Endodermal cell (in vitro differentiated cells): ENCODE measurements at regions not wholly inside any gene's neighbourhood (a gene's known extent, or its start where the extent isn't known, plus 50 kb on each side); places are given as distances from the start of the nearest gene placed in this dataset.

Experiments used
- DNase-seq: peaks from one replicate; pipeline ENCODE4 v3.0.0-alpha.2; 2017
- H3K27ac ChIP-seq: 2 replicates; pipeline ENCODE4 v1.5.1; 2013; ENCODE audit warnings: mild to moderate bottlenecking, low read depth, low read length, moderate library complexity
- H3K27me3 ChIP-seq: 2 replicates; pipeline ENCODE4 v1.6.1; 2013; ENCODE audit warnings: mild to moderate bottlenecking, low read length, moderate library complexity; ENCODE audit not compliant: insufficient read depth, control insufficient read depth, poor library complexity, severe bottlenecking
- H3K36me3 ChIP-seq: 2 replicates; pipeline ENCODE4 v1.7.0; 2013; ENCODE audit warnings: mild to moderate bottlenecking, low read length, moderate library complexity; ENCODE audit not compliant: control insufficient read depth, insufficient read depth
- H3K4me1 ChIP-seq: one replicate; pipeline ENCODE4 v1.7.0; 2013; ENCODE audit warnings: low read length; ENCODE audit not compliant: control insufficient read depth, insufficient read depth
- H3K4me3 ChIP-seq: 2 replicates; pipeline ENCODE4 v1.5.1; 2013; ENCODE audit warnings: mild to moderate bottlenecking, low read length, moderate library complexity
- H3K9ac ChIP-seq: 2 replicates; pipeline ENCODE4 v1.6.1; 2013; ENCODE audit warnings: mild to moderate bottlenecking, low read length, moderate library complexity; ENCODE audit not compliant: poor library complexity, severe bottlenecking; ENCODE audit errors: extremely low read depth
- H3K9me3 ChIP-seq: 2 replicates; pipeline ENCODE4 v1.6.1; 2013; ENCODE audit warnings: mild to moderate bottlenecking, low read length, moderate library complexity; ENCODE audit not compliant: control insufficient read depth
- H3K27ac Mint-ChIP-seq: 2 replicates; pipeline ENCODE4 v1.8.0; 2020; ENCODE audit warnings: mixed read lengths
- H3K27me3 Mint-ChIP-seq: 2 replicates; pipeline ENCODE4 v1.8.0; 2021; ENCODE audit warnings: mild to moderate bottlenecking, mixed read lengths; ENCODE audit not compliant: insufficient read depth
- H3K36me3 Mint-ChIP-seq: 2 replicates; pipeline ENCODE4 v1.8.0; 2020; ENCODE audit warnings: low read depth, mixed read lengths
- H3K4me1 Mint-ChIP-seq: 2 replicates; pipeline ENCODE4 v1.8.0; 2020; ENCODE audit warnings: mixed read lengths
- H3K4me3 Mint-ChIP-seq: 2 replicates; pipeline ENCODE4 v1.8.0; 2020; ENCODE audit warnings: mild to moderate bottlenecking, moderate library complexity, mixed read lengths
- H3K9me3 Mint-ChIP-seq: 2 replicates; pipeline ENCODE4 v1.8.0; 2020; ENCODE audit warnings: mild to moderate bottlenecking, mixed read lengths
- CTCF ChIP-seq: fragments of 200-600 bp; sonication (generic); conservative IDR thresholded peaks from 2 replicates; pipeline ENCODE4 v1.5.0; 2021; ENCODE audit warnings: antibody characterized with exemption, mild to moderate bottlenecking
- WGBS, 2 experiments: methylation state at CpG; one replicate each; pipeline versions ENCODE4 v1.1.5 to v1.1.7; 2013; ENCODE audit warnings: missing lambda C conversion rate in 2 of 2, mixed read lengths in 1 of 2; ENCODE audit not compliant: insufficient coverage in 1 of 2, insufficient read length in 1 of 2; 5-methylcytosine and 5-hydroxymethylcytosine counted together

- Histone ChIP-seq H3K4me1 (no peaks in the 10 kb centered on the region), H3K9me3 (no peaks in the 10 kb centered on the region), H3K27me3 (no peaks in the 10 kb centered on the region), H3K27ac (no peak overlapping the region), H3K4me3 (no peak overlapping the region), H3K36me3 (no peaks in the 10 kb centered on the region), H3K9ac (no peak overlapping the region)
- TF ChIP-seq CTCF, result peak; percentile 50
- Mint-ChIP-seq H3K4me3 (no peak overlapping the region), H3K9me3 (no peaks in the 10 kb centered on the region), H3K36me3 (no peaks in the 10 kb centered on the region), H3K4me1 (peaks cover 24% of the 10 kb centered on the region), H3K27me3 (peaks cover 19% of the 10 kb centered on the region), H3K27ac (no peak overlapping the region)
- no peak for DNase-seq
- 90% methylated on average over 3 of the region's 3 CpGs; no CpG with 5 or more reads in 1 of the 2 experiments for WGBS, 2 experiments
Observed at GRCh38 chr7:35508623-35509400, 186.1 kb downstream of the HERPUD2 start.

- peak; percentile 50 for DNase-seq
- no peaks in the 10 kb centered on the region for H3K27me3 ChIP-seq
- no peak overlapping the region for H3K9ac ChIP-seq
- peak overlapping the region; percentile 16 for H3K27ac ChIP-seq
- WGBS, 2 experiments, result 68 to 71% methylated on average over 4 to 7 of the region's 7 CpGs
- no peak overlapping the region for H3K4me3 ChIP-seq
- H3K4me1 ChIP-seq, result no peaks in the 10 kb centered on the region
- no peaks in the 10 kb centered on the region for H3K36me3 ChIP-seq
- no peaks in the 10 kb centered on the region for H3K9me3 Mint-ChIP-seq
- peaks cover 2% of the 10 kb centered on the region for H3K27me3 Mint-ChIP-seq
- H3K9me3 ChIP-seq, result no peaks in the 10 kb centered on the region
- H3K4me3 Mint-ChIP-seq, result no peak overlapping the region
- TF ChIP-seq CTCF, result no peak
- H3K4me1 Mint-ChIP-seq, result peaks cover 24% of the 10 kb centered on the region
- no peaks in the 10 kb centered on the region for H3K36me3 Mint-ChIP-seq
- peak overlapping the region; percentile 81 for H3K27ac Mint-ChIP-seq
Observed at GRCh38 chr7:35505066-35505465, 189.9 kb downstream of the HERPUD2 start.

- no peak overlapping the region for H3K27ac Mint-ChIP-seq
Observed at GRCh38 chr7:35504365-35504764, 190.6 kb downstream of the HERPUD2 start.

More at GRCh38 chr7:35504365-35504764, 190.6 kb downstream of the HERPUD2 start:
- peaks cover 20% of the 10 kb centered on the region for H3K4me1 Mint-ChIP-seq
- Histone ChIP-seq H3K4me1 (no peaks in the 10 kb centered on the region), H3K9me3 (no peaks in the 10 kb centered on the region), H3K27ac (no peak overlapping the region), H3K4me3 (no peak overlapping the region), H3K27me3 (no peaks in the 10 kb centered on the region), H3K36me3 (no peaks in the 10 kb centered on the region), H3K9ac (no peak overlapping the region)
- WGBS, 2 experiments, result 93 to 100% methylated on average over 1 to 5 of the region's 5 CpGs
- no peak for DNase-seq
- no peak for TF ChIP-seq CTCF
- H3K9me3 Mint-ChIP-seq, result no peaks in the 10 kb centered on the region
- H3K4me3 Mint-ChIP-seq, result no peak overlapping the region
- H3K27me3 Mint-ChIP-seq, result peaks cover 2% of the 10 kb centered on the region
- no peaks in the 10 kb centered on the region for H3K36me3 Mint-ChIP-seq
